GM21529 (cell line): ENCODE measurements at regions not wholly inside any gene's neighbourhood (a gene's known extent, or its start where the extent isn't known, plus 50 kb on each side); places are given as distances from the start of the nearest gene placed in this dataset.
"Not testable (repeated sequence)": the region's sequence is repeated elsewhere in the genome, so short reads cannot be mapped to it uniquely, and the experiment has no call there.

Experiments used
- ATAC-seq: cut with Tn5 transposase; IDR thresholded peaks from one replicate; pipeline ENCODE4 v1.9.1; 2021; ENCODE audit not compliant: unreplicated experiment

DNA sequence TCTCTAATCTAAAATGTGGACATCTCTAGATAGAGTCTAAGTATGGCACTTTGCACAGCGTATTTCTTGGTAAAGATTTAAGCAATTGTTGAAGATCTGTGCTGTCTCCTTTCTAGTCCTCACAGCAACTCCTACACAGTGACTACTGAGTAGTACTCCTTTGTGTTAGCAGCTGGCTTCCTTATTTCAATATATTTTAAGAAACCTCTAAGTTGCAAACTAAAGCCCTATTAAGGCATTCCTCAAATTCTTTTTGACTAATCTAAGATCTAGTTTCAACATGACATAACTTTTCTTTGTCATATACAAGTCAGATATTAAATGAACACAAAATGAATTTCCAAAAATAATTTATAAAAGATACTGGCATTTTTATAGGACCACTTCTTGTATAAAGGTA lies 121.8 kb upstream of the DNAJC10 start:
- ATAC-seq: no peak

DNA sequence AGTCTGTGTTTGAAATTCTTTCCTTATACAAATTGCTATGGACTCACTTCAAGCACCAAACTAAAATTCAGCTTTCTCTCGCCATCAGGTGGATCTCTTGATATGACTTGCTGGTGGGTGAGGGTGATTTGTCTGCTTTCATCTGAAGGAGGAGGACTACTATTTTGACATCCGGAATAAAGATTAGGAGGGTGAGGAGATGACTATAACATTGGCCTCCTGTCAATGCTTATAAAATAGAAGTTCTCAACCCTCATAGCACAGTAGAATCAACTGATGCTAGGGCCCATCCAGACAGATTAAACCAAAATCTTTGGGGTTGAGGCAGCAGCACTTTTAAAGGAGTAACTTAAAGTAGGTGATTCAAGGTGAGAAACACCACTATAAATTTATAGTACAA lies 120.4 kb upstream of the DNAJC10 start:
- ATAC-seq: no peak

DNA sequence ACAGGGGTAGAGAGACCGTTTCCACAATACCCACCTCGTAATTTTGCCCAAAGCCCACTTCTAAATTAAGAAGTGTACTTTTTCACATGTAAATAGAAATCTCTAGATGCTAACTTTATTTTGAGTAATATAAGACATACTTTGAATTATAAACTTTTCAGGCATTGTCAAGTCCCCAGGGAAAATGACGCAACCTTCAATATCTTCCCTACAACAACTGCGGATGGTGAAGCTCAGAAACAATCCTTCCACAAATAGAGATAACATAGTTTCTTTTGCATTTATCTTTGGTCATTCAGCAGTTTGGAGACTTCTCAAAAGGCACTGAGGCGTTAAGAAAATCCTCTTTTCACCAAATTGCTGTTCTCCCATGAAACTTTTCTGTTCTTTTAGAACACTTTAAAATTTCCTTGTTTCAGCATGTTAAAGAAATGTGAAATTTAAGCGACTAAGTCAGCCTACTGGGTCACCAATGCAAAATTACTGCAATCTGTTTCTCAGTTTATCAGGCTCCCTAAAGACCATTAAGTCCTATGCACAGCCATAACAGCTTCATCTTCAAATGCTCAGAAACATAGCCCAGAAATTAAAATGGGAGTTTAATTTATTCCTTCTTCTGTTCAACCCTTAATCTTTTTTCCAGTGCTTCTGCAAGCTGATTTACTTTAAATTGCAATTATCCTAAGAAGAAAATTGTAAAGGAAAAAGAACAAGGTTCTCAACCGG lies 118.3 kb upstream of the DNAJC10 start:
- no peak for ATAC-seq

DNA sequence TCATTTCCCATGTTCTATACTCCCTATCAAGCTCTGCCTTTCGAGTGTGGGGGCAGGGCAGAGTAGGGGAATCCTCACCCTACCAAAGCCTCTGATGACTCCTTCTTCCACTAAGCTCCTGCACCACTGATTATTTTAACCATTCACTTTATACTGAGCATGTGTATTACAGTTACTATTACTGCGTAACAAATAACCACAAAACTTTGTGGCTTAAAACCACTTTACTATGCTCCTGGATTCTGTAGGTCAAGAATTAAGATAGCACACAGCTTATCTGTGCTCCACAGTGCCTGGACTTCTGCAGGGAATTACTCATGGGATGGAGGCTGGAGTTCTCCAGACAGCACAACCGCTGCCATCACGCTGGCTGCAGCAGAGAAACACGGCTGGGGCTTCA lies 117.4 kb upstream of the DNAJC10 start:
- ATAC-seq: no peak

DNA sequence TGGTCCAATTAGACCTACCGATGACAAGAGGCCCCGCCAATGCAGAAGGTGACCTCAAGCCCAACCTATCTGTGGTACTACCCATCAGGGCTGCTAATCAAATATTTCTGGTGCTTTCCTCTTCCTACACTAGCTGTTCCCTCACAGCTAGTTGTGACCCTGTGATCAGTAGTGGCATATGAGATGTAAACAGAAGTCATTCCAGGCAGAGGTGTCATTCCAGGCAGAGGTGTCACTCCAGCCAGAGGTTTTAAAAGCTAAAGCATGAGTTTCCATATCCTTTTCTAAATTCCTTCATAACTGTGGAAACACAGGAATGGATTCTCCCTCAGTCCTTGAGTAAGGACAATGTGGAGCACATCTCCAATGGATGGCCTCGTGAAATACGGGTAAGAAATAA lies 110.9 kb upstream of the DNAJC10 start:
- no peak for ATAC-seq

DNA sequence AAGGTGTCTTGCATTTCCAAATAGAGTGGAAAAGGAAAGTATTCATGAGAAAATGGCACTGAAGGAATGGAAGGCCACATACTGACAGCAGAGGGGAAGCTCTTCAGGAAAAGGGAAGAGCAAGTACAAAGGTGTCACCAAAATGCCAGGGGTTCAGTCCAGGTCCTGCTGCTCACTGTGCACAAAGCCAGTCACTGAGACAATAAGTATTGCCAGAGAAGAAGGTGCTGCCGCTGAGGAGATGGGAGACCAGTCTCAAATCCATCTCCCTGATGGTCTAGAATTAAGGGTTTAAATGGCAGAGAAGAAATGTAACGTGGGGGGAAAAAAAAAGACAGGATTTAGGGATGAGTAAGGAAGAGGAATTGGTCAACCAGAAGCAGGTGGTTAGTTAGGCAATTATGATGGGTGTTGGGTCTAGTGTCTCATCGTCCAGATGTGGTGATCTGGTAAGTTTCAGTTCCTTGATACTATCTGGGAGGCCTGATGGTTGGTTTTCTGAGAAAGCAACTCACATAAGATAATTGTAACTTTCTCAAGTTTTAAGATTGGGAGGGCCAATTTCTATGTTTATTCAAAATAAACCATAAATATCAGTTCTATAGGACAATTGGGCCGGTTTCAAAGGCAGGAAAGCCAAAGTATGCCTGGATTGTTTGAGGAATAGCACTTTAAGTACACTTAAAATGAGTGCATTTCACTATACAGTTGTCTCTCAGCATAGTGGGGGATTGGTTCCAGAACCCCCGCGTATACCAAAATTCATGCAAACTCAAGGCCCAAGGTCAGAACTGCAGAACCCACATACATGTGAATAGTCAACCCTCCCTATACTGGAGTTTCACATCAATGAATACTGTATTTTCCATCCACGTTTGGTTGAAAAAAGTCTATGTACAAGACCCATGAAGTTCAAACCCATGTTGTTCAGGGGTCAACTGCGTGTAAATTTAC lies 109.1 kb upstream of the DNAJC10 start:
- ATAC-seq: no peak

DNA sequence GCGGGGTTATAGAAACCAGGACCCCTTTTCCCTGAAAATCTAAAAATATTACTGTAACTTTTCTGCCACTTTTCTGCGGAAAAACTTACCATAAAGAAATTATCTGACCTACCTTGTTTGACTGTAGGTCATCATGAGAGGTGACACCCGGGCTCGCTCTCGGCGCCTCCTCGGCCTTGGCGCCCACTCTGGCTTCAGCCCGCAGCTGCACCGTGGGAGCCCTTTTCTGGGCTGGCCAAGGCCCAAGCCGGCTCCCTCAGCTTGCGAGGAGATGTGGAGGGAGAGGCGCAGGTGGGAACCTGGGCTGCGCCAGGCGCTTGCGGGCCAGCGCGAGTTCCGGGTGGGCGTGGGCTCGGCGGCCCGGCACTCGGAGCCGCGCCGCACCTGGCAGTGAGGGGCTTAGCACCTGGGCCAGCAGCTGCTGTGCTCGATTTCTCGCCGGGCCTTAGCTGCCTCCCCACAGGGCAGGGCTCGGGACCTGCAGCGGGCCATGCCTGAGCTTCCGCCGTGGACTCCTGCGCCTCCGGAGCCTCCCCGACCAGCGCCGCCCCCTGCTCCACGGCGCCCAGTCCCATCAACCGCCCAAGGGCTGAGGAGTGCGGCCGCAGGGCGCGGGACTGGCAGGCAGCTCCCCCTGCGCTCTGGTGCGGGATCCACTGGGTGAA lies 107.7 kb upstream of the DNAJC10 start:
- ATAC-seq: no peak

DNA sequence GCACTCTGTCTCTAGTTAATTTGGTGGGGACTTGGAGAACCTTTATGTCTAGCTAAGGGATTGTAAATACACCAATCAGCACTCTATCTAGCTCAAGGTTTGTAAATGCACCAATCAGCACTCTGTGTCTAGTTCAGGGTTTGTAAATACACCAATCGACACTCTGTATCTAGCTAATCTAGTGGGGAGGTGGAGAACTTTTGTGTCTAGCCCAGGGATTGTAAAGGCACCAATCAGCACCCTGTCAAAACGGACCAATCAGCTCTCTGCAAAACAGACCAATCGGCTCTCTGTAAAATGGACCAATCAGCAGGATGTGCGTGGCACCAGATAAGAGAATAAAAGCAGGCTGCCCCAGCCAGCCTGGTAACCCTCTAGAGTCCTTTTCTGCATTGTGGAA lies 107.1 kb upstream of the DNAJC10 start:
- ATAC-seq: not testable (repeated sequence)

DNA sequence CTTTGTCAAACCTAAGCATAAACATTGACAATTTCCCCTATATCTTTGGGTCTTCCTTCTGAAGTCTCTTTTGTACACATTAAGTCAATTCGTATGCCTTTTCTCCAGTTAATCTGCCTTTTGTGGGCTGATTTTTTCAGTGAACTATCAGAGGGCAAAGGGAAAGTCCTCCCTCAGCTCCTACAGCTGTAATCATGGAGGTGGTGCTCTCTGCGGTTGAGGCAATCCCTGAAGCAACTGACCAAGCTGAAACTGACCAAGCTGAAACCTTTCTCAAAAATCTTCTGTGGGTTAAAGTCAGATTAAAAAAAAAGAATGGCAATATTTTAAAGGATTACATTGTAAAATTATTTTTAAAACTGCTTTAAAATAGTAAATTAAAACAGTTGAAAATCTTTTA lies 105.8 kb upstream of the DNAJC10 start:
- no peak for ATAC-seq

DNA sequence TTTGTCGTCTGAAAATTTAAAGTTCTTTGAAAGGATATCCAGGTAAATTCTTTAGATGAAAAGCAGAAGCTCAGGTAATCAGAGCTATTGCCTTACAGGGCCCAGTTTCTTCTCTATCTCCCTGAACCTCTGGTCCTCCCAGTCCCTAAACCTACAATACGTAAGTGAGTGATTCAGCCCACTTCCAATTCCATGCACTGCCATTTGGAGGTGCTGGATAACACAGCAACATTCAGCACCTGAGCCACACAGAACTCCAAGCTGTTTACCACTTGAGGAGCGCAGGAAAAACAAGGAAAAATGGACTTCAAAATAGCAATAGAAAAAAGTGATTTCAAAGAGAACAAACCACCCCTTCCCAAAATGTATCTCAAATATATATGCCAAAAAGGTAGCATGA lies 105.0 kb upstream of the DNAJC10 start:
- no peak for ATAC-seq

DNA sequence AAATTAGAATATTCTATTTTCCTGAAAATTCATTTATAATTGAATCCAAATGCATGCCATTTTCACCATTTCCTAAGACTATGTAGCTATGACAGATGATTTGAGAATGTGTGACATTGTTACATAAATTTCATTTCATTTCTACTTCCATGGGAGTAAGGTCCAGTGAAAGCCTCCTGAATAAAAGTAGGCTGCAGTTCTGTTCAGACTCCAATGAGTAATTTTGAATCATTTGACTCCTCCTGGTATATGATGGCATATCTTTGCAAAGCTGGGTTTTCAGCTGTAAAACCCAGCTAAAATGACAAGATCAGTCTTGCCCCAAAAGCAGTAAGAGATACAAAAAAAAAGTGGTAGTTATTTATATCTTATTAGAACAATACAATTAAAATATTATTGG lies 101.0 kb upstream of the DNAJC10 start:
- no peak for ATAC-seq

DNA sequence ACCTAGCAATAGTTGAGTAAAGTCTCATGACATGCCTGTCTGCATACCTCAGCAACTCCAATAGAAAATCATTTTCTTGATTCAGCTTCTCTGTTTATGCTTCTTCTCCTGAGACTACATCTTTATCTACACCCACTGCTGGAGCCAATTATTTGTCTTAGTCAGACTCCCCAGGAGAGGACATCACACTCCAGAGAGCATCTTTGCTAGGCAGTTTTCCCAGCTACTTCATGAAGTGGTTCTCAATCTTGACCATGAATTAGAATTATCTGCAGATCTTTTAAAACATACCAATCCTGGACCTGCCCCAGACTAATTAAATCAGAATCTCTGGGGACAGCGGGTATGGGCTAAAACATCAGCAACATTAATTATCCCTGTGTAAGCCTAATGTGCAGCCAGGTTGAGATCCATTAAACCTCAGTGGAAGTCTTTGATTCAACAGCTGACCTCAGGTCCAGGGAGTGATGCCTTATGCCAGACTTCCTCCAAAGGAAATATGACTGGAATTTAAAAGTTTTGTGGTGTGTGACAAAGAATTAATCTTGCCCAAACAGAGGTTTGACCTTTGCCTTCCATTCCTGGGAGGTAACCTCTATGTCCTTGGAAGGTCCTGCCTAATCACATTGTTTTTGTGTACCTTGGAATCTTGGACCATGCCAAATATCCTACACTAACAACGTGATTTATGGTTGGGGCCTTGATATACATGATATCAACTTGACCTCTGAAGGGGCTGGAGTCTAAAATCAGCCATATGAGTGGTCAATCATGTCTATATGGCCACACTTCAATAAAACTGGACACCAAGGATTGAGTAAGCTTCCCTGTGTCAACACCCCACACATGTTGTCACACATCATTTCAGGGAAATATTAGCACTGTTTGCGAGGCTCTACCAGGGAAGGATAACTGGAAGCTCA lies 99.3 kb upstream of the DNAJC10 start:
- ATAC-seq: no peak

DNA sequence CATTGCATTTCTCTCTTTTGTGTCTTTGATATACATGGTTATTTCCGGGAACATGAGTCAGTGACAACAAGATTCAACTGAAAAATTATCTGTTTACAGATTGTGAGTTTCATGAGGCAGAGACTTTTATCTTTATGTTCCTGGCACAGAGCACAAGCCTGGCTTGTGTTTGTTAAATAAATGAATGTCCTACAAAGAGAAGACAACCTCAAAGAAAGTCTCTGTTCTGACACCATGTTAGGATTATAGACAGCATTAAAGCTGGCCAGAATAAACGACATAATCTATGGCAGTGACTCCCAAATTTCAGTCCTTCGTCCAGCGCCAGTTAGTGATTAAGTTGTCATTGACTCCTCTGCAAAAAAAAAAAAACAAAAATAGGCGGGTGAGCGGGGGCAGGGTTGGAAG lies 97.4 kb upstream of the DNAJC10 start:
- ATAC-seq: no peak

DNA sequence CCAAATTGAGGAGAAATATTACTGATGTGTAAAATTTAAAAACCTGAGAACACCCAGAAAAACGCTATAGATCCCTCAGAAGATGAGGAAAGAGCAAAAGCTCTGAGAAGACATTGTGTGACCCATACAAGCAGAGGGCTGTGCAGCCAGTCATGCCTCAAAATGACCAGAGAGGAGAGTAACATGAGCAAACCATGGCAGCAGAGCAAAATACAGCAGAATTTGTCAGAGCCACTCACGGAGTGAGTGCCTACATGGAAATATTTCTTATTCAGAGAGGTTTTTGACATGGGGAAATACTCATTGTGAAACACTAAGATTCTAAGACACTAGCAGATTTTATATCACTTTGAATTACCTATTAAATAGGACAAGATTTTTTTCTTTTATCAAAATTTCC lies 96.8 kb upstream of the DNAJC10 start:
- ATAC-seq: no peak

DNA sequence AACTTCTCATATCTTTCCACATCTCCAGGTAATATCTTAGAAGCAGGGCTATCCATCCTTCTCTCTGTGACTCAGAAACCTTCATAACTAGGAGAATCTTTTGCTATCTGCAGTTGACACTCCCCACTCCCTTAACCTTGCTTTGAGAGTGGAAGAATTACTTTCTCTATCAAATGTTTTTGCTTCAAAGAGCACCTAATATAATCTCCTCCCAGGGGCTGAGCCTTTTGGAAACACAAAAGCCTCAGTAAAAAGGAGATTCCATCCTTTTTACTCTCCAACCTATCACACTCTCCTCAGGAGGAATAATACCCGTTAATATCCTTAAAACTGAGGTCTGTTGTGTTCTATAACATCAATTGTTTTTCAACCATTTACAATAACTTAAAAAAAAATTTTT lies 94.9 kb upstream of the DNAJC10 start:
- ATAC-seq: no peak

DNA sequence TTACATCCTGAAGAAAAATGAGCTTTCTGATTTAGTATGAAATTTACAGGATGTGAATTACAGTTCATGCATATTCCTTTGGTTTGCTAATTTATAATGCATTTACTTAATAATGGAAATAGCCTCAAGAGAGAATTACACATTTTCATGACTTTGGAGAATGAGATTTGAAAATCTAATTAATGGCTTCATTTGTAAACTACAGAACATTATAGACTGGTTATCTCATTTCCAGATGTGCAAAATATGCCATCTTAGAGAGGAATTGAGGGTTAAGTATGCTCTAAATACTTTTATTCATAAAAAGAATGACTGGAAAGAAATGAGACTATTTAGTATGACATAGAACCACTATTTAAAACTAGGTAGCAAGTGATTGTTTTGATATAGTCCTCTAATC lies 94.2 kb upstream of the DNAJC10 start:
- no peak for ATAC-seq

DNA sequence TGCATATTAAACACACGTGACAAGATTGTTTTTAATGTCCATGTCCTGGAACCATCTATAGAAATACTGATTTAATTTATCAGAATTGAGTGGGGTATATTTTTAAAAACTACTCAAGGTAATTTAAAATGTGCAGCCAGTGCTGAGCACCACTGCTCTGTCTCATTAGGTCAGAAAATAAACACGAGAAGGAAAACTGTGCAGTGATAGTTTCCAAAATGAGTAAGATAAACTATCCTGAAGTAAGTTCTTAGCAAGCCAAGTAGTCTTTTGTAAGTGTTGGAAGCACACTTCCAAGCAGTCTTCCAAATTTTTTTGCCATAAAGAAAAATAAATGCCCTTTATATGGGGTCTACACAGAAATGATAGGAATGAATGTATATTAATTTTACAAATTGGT lies 93.8 kb upstream of the DNAJC10 start:
- ATAC-seq: no peak

DNA sequence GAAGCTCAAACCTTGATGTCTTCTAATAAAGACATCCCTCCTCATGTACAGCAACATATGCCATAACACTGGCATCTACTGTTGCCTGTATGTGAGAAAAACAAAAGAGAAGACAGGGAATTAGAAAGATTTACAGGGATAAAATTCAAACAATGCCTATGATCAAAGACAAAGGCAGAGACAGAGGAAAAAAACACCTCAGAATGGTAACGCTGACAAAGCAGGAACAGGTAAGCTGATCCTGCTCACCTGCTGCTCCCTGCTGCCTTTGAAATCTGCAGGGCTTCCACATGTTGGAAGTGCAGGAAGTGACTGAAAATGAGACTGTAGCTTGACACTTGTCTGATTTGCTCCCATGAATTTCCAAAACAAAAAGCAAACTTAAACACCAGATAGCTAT lies 90.2 kb upstream of the DNAJC10 start:
- ATAC-seq: no peak

DNA sequence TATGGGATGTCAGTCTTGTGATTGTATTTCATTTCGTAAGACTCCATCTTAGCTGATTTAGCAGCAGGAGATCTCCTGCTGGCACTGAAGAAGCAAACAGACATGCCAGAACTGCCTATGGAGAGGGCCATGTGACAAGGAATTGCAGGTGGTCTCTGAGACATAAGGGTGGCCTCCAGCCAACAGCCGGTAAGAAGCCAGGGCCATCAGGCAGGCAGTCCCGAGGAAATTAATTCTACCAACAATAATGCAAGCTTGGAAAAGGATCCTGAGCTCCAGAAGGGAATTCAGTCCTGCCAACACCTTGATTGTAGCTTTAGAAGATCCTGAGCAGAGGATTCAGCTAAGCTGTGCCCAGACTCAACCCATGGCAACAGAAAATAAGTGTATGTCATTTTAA lies 87.1 kb upstream of the DNAJC10 start:
- ATAC-seq: no peak

DNA sequence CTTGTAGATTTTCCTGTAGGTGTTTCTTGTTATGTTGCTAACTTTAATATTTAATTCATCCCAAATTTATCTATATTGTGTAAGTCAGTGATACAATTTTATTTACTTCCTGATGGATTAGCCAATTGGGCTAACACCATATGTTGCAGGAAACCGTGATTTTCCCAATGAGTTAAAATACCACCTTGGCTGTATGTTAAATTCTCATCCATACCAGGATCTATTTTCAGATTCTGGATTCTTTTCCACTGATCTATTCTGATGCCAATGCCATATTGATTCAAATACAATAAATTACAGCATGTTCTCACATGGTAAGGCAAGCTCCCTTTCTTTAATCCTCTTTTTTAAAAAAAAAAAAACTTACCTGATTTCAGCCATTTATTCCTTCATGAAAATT lies 85.8 kb upstream of the DNAJC10 start:
- no peak for ATAC-seq

DNA sequence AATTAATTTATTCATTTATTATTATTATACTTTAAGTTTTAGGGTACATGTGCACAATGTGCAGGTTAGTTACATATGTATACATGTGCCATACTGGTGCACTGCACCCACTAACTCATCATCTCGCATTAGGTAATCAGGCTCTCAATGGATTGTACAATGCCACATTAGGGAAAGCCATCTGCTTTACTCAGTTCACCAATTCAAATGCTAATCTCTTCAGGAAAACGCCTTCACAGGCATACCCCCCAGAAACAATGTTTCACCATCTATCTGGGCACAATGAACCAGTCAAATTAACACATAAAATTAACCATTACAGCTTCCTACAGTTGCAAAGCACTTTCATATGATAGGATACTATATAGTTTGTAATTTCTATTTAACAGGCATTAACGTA lies 84.8 kb upstream of the DNAJC10 start:
- no peak for ATAC-seq
